Stomach (tissue), 4 donors: ENCODE measurements at regions not wholly inside any gene's neighbourhood (a gene's known extent, or its start where the extent isn't known, plus 50 kb on each side); places are given as distances from the start of the nearest gene placed in this dataset.

ENCODE experiments used
- CTCF ChIP-seq, 7 experiments: fragments of 450-650 bp in 4 of 7; fragments of 200-600 bp in 3 of 7; sonication (generic) in 3 of 7; IDR thresholded peaks; one replicate each; pipeline ENCODE4 v1.5.1; 2016 to 2019; ENCODE audit warnings: antibody characterized with exemption in 7 of 7, control low read depth in 2 of 7, mild to moderate bottlenecking in 1 of 7
- EP300 ChIP-seq: sonication (generic); formaldehyde crosslinking; IDR thresholded peaks from one replicate; pipeline ENCODE4 v1.6.1; 2017; ENCODE audit warnings: antibody characterized with exemption
- POLR2A ChIP-seq, 4 donors: fragments of 450-650 bp; IDR thresholded peaks; one replicate each; pipeline ENCODE4 v1.6.1; 2016; ENCODE audit warnings: antibody characterized with exemption in 4 of 4, control low read depth in 2 of 4, mild to moderate bottlenecking in 1 of 4, moderate library complexity in 1 of 4
- POLR2AphosphoS5 ChIP-seq, 3 donors: sonication (generic); formaldehyde crosslinking; IDR thresholded peaks; one replicate each; pipeline ENCODE4 v1.6.1; 2016; ENCODE audit warnings: antibody characterized with exemption in 3 of 3

- TF ChIP-seq CTCF (IDR thresholded peaks at IDR 0.05) (no peak), POLR2A (IDR thresholded peaks at IDR 0.05) (no peak), POLR2AphosphoS5 (IDR thresholded peaks at IDR 0.05) (no peak), EP300 (no peak)
Measured at GRCh38 chr2:200221055-200221955, 85.2 kb upstream of the SPATS2L start.
